ENCODE measurements at regions not wholly inside any gene's neighbourhood (a gene's known extent, or its start where the extent isn't known, plus 50 kb on each side); places are given as distances from the start of the nearest gene placed in this dataset.

- TF ChIP-seq REST (IDR thresholded peaks at IDR 0.05; ENCODE audit: low read depth) (no peak), YY1 (IDR thresholded peaks at IDR 0.05; ENCODE audit: low read depth) (no peak), CREB1 (IDR thresholded peaks at IDR 0.05; ENCODE audit: low read depth) (no peak), RAD21 (IDR thresholded peaks at IDR 0.05; ENCODE audit: low read depth) (no peak), CEBPB (IDR thresholded peaks at IDR 0.05) (no peak)
Measured at GRCh38 chr12:127542391-127542790, 724.6 kb upstream of the TMEM132C start.
